Activated effector memory CD4-positive, alpha-beta T cell treated with anti-CD3 and anti-CD28 coated beads, Interleukin-2, amount 50 U/mL, for 16 hours (primary cell): ENCODE measurements at regions not wholly inside any gene's neighbourhood (a gene's known extent, or its start where the extent isn't known, plus 50 kb on each side); places are given as distances from the start of the nearest gene placed in this dataset.

Source experiments
- DNase-seq: peaks from one replicate; pipeline ENCODE4 v3.0.0-alpha.2; 2020

DNA sequence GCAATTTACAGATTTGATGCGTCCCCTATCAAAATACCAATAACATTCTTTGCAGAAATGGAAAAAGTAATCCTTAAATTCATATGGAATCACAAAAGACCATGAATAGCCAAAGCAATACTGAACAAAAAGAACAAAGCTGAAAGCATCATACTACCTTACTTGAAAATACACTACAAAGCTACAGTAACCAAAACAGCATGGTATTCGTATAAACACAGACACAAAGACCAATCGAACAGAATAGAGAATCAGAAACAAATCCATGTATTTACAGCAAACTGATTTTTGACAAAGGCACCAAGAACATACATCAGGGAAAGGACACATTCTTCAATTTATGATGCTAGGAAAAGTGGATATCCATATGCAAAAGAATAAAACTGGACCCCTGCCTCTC, 206.5 kb upstream of the PDE10A start:
- DNase-seq, result no peak

DNA sequence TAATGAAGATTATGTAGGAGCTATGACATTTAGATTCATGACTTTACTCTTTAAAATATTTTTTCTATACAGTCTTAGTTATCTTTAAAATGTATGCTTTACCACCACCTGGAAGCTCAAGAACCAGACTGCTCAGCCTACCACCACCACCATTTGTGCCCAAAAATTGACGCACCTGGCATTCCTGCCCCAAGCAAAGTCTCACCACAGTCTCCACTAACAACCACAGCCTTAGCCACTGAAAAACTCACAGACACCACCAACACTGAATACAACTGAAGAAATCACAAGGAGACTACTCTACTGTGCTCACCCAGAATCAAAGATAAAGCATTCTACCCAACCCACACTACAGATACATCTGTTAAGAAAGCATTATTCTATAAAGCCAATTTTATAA, 201.9 kb upstream of the PDE10A start:
- DNase-seq, result no peak

DNA sequence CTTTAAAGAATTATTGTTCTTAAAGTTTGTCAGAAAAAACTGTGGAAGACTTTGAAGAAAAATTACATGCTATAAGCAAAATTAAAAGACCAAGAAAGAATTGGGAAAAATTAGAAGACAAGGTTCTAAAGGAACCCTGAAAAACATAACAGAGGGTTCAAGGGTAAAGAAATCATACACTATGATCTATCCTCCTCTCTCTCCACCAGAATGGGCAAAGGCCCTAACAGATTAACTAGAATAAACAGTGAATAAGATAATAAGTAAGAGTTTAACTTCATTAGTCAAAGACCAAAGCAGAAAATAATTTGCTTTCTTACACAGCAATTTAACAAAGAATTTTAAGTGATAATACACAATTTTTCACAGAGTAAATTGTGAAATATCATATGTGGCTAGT, 201.2 kb upstream of the PDE10A start:
- no peak for DNase-seq

DNA sequence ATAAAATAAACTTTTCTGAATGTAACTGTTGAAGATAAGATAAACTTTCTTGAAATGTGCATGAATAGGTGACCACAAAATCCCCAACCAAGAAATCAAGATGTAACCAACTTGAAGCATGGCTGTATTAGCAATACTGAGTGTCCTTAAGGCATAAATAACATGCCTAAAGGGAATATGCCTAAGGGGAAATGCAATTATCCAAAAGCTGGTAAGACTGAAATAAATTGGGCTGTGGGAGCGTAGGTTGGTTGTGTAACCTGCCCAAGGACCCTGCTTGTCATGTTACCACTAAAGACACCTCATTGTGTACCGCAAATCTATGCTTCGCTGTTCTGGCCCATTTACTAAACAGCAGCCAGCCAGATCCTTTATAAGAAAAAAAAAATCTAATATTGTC, 200.8 kb upstream of the PDE10A start:
- DNase-seq, result no peak

DNA sequence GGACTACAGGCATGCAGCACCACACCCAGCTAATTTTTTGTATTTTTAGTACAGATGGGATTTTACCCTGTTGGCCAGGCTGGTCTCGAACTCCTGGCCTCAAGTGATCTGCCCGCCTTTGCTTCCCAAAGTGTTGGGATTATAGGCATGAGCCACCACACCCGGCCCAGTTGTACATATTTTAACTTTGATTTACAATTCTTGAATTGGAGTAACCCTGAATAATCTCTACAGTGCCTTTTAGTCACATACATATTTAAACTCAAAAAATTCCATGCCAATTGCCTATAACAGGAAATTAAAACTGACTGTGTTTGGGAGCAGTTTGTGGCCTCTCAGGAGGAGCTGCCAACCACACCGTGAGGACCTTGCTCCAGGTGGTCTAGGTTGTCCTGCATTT, 199.8 kb upstream of the PDE10A start:
- no peak for DNase-seq

DNA sequence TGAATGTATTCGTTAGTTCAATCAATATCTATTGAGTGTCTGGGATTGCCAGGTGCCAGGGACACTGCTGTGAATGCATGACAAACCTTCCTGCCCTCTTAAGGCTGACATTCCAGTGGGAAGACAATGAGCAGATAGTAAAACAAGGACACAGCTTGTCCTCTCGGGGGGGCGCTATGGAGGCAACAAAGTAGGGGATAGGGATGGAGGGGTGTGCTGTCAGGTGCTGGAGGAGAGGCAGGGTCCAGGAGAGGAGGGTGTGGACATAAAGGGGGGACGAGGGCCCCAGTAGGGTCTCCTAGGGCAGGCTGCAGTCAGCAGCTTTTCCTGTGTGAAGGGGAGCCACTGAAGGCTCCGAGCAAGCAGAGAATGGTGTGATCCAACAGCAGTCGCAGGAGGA, 198.2 kb upstream of the PDE10A start:
- no peak for DNase-seq

DNA sequence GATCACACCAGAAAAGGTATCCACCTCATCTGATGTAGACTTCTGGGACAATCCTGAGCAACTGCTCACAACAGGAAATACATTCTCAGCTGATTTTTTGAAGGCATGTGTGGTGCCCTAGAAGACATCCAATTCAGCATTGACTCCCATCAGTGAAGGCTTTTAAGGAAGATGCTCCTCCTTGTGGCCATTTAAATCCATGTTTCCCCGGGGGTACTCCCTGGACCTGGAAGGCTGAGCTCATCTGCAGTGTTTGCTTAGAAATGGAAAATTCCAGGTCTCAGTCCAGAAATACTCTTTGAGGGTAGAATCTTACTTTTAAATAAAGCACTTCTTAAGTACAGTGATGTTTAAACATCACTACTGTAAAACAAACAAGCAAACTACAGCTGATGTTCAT, 195.5 kb upstream of the PDE10A start:
- DNase-seq, result no peak

DNA sequence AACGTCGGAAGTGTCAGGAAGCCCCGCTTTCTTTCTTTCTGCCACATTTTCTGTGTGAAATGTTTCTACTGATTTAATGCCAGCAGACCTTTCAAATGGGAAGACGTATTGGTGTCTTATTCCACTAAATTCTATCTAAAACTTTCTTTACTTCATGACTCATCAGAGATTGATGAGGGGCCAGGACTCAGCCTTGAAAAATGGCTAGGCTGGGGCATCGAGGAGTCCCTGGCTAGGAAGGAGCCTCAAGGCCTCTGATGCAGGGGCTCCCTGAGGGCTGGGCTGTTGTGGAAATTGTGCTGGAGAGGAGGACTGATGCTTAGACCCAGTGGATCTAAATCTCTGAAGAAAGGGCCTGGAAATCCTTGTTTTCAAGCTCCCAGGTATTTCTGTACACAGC, 192.8 kb upstream of the PDE10A start:
- no peak for DNase-seq

DNA sequence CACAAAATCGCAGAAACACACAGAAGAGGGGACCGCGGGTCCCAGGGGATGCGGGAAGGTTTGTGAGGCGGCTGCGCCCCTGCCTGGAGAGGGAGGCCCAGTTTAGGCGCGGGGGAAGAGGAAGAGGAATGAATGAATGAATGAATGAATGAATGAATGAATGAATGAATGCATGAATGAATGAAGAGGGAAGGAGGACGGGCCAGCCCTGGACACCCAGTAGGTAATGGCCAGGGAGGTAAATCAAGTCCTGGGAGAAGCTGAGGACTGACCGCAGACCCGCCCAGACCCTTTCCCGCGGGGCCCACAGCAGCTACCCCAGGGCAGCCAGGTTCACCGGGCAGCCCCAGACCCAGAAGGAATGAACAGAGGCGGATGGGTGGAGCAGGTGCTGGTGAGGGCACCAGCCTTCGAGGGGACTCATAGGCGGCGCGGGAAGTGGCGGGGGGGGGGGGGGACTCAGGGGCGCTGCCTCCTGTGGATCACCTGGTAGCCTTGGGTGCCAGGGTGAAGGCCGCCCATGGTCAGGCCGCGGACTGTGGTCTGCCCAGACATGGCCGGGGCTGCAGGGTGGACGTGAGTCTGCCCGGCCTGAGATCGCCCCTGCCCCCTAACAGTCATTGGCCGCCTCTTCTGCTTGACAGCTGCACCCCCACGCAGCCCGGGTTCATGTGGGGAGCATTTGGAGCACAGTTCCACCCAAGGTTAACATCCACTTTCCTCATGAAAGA, 192.0 kb upstream of the PDE10A start:
- DNase-seq, result no peak

DNA sequence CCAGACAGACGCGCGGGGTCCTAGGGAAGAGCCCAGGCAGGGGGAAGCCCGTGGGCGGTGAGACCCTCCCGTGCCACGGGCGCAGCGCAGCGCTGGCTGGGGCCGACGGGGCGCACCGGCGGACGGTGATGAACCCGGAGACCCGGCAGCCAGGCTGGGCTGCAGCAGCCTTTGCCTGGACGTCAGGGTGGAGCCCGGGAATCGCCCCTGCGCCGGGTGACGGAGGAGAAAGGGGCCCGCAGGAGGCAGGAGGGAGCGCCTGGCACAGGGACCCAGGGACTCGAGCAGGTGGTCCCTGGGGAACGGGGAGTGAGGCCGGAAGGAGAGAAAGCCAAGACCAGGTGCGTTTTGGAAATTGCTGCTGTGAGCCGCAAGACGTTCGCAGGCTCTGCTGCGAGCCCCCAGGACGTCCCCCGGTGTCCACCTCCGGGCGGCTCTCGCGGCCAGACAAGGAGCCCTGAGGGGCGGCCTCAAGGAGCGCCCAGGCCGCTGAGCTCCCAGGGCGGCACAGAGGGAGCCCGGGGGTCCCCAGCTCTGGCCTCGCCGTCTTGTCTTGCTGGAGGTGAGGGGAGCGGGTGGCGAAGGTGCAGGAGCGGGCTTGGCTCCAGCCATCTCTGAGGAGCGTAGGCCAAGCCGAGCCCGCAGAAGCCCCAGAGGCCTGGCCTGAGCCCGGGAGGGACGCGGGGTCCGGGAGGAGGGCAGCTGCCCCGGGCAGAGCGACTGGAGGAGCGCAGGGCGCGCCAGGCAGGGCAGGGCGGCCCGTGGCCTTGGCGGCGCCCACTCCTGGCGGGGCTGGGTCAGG, 191.2 kb upstream of the PDE10A start:
- no peak for DNase-seq

DNA sequence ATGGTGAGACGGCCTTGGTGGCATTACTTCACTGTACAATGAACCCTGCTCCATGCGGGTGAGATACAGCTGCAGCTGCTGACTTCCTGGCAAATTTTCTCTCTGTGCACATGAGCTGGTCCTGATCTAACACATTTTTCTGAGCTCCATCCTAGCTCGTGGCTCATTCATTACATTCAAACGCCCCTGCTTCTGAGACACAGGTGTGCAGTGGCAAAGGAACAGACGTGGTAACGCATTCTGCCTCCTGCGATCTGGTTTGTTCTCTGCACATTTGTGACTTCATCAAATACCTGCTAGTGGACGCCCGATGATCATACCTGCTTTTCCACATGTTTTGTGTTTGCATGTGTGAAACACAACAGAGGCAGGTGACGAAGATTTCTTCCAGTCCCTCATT, 189.6 kb upstream of the PDE10A start:
- DNase-seq, result no peak

DNA sequence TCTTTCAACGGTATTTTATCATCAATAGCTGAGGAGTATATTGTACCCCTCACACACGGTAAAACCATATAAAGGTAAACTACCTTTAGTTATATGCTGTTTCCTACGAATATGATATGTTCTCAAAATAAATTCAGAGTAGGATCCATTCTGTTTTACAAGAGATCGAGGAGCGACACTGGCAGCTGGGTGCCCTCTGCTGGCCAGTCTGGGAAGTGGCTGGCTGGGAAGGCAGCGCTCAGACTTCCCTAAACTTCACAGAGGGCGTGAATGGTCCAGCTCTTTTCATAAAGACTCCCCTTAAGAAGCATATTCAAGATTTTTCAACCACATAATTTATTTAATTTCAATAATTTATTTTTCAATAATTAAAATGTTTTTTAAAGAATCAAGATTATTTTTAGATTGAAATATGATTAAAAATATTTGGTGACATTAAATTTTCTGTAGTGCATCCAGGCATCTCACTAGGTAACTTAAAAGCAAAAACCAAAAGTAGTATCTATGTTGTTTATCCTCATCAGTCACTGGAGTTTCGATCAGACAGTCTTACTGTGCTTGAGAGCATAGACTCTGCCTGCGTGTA, 187.5 kb upstream of the PDE10A start:
- DNase-seq, result peak; percentile 86

DNA sequence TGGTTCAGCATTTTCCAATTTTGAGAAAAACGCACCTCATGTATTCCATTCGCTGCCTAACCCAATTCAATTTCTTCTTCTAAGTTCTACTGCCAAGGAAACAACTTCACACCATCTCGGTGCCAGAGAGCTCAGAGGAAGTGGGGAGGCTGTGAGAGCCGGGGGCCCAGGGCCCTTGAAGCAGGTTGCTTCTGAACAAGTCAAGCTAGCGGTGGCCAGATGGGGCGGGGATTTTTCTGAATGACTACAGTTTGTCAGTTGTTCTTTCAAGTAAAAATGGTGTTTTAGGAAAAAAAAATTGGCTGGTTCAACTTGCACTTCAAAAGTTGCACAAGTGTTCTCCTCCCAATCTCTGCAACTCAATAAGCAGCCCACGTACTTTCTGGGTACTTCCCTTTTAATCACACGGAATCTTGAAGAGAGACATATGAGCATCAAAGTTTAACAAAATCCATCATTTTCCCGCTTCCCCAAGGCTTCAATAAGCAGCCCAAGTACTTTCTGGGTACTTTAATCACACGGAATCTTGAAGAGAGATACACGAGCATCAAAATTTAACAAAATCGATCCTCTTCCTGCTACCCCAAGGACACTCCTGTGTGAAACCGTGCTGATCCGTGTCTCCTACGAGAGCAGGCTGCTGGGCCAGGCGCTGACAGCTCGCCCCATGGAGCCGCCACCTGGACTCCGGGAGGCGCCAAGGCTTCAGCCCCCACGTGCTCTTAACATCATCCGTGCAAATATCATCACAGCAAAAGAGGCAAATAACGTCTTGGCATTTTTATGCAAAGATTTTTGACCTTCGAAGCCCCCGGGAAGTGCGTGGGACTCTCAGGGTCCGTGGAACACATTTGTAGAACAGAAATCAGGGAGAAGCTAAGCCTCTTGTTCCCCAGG, 186.7 kb upstream of the PDE10A start:
- DNase-seq, result no peak

DNA sequence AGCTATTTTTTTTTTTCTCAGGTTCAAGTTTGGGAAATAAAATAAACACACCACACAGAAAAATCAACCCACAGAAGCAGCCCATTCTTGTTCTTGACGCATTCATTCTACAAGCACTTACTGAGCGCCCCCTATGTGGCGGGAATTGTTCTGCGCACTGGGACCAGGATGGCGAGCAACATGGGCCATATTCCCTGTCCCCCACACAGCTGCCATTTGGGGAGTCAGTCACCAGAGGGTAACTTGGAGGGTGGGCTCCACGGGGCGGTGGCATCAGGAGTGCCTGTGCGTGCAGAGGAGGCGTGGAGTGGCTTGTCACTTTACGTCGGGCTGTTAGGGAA, 185.0 kb upstream of the PDE10A start:
- DNase-seq, result no peak

DNA sequence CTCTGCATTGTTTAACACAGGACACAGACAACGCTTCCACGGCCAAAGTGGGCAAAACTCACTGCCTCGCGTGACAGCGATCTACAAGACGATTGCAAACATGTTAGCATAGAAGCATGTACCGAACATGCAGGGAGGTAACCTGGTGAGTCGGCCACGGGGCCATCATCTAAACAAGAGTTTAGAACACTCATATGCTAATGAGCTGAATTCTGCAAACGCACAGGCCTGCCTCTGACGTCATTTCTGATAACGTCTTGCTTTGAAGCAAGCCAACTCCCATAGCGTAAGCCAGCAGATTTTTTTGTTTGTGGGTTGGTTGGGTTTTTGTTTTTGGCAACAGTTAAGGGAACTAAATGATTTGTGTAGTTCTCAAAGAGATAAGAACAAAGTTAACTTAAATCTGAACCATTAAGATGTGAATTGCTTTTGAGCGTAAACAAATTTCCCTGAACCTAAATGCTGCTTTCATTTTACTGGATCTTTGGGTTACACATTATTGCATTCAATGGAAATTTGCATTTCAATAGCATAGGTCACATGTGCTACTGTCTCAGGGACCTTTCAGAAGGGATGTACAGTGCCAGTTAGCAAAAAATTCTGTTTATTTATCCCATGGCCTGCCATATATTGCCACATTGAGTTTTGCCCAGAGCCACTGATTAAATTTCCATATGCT, 184.5 kb upstream of the PDE10A start:
- no peak for DNase-seq

DNA sequence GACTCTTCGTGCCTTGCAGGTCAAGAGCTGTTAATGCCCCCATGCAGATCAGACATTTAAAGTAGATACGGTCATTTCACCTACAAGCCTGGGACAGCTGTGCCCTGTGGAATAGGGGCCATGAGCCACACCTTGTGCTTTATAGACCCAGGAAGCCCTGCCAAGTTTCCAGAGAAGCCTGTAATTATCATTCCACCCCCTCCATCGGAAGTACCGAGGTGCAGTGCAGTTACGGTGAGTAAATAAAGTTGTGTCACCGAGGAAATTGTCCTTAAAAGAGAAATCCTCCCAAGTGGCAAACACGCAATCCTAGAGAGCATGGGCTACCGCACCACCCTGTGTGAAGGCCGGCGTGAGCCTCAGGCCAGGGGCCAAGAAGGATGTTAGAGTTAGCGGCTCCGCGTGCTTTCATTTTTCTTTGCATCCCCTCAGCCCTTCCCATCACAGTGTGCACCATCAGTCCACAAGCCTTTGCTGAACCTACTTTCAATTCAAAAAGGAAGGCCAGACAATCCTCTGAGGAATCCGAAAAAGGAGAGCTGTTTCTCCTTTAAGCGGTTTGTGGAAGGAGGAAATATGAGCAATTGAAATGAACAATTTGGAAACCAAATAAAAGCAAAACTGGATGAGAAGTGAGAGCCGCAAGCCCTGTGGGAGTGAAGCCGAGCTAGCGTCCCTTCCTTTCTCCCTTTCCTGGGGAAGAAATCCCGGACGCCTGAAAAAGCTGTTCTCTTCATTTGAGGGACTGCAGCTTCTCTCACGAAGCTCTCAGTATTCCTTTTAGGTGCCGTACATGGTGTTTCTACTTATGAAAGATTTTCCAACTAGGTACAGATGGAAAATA, 183.3 kb upstream of the PDE10A start:
- DNase-seq, result no peak

DNA sequence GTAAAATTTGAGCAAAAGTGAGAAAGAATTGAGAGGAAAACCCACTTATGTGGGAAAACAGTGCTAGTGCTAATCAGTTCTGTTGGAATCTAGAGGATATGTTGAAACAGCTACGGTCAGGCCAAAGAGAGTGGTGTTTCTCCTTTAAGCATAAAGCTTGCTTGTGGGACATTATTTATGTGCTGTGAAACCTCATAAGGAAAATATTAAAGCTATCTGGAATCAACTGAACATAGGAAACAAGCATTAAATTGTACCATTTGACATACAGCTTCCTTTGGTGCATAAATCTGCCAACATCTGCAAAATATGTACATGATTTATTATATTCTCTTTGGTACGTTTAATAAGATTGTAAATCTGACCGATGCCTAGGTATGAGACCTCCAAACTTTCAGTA, 182.5 kb upstream of the PDE10A start:
- DNase-seq, result no peak

DNA sequence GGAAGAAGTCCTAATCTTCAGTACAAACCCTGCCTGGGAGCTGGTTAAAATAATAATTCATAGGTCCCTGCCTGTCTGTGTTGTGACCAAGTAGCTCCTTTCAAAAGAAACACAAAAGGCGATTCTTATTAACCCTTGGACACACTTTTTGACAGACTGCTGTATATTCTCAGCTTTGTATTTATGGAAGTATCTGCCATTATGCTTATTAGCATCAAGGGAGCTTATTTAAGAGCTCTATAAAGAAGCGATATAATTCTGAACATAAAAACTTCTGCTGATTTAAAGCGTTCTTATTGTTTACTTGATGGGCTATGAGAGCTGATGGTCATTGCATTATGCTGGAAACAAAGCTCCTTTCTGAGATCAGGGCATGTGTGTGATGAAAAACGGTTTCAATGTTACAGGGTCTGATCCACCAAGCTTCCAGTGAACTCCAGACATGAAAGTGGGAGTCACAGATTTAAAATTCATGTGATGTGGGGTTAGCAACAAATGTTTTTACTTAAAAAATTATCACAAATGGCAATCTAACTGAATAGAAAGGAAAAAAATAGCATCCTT, 181.8 kb upstream of the PDE10A start:
- DNase-seq, result no peak

DNA sequence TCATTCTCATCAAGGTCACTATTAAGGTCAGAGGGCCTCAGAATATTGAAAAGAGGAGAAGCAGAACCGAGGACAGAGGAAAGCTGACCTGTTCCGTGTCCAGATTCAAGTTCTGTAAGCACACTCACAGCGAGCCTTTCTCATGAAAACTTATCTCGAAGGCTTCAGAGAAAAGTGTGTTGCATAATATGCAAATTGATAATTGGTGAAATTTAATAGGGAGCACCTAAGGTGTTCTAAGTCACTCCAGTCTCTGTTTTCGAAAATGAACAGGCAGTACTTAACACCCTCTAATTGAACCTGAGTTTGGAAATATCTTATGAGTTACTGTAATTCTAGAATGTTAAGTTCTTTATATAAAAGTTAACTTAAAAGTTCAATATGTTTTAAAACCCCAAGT, 181.2 kb upstream of the PDE10A start:
- no peak for DNase-seq

DNA sequence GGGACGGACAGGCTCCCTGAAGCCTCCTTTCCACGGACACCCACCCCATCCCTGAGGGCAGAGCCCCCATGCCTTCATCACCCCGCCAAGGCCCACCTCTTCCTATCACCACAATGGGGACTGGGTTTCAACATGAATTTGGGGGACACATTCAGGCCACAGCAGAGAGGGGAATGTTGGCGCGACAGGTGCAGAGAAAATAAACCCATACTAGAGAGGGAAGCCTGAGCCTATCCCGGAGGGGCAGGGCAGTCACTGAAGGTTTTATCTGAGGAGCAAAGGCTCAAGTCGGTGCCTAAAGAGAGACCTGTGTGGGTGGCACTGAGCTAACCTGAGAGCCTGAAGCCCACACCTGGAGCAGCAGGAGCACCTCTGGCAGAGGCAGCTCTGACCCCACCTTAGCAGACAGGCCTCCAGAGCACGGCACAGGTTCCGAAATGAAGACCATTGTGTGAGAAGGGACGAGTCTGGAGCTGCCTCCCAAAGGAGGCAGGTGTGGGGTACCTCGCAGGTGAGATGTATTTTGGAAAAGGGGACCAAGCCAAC, 180.6 kb upstream of the PDE10A start:
- DNase-seq, result no peak

DNA sequence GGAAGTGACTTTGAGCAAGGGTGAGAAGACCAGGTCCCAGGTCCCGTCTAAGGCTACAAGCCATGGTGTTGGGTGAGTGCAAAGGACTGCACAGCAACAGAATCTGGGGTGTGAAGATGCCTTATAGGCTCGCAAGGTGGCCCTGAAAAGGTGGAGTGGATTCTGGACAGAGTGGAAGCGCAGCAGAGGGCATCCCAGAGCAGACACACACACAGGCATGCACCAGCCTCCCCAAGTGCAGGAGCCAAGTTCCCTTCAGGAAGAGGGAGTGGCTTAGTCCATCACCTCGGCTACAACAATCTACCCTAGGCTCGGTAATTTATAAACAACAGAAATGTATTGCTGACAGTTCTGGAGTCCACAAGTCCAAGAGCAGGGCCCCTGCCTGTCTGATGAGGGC, 180.1 kb upstream of the PDE10A start:
- no peak for DNase-seq
